Pancreas (tissue), 10 donors: ENCODE measurements at regions not wholly inside any gene's neighbourhood (a gene's known extent, or its start where the extent isn't known, plus 50 kb on each side); places are given as distances from the start of the nearest gene placed in this dataset.

Experiments
- ATAC-seq, 4 donors: fragments of 200-7000 bp; cut with Tn5 transposase; one replicate each; pipeline versions ENCODE4 v1.8.0 to v1.9.1; 2020; ENCODE audit warnings: mild to moderate bottlenecking in 4 of 4, moderate library complexity in 4 of 4
- DNase-seq, 6 donors: peaks; one replicate each; pipeline ENCODE4 v3.0.0-alpha.2; 2020
- FAIRE-seq: peaks from 2 replicates; lab custom pipeline; 2012; peaks lifted over from hg19 to GRCh38; lab: Jason Lieb, UNC
- H3K27ac ChIP-seq, 4 donors: fragments of 200-600 bp; sonication (generic); 1 replicate in 3 of 4; 2 replicates in 1 of 4; pipeline versions ENCODE4 v1.5.0 to v1.8.0; 2020
- H3K27me3 ChIP-seq, 4 donors: fragments of 200-600 bp; one replicate each; pipeline ENCODE4 v1.8.0; 2021
- H3K36me3 ChIP-seq, 3 donors: fragments of 200-600 bp; sonication (generic) in 1 of 3; one replicate each; pipeline versions ENCODE4 v1.5.0 to v1.8.0; 2020 to 2021
- H3K4me1 ChIP-seq, 3 donors: fragments of 200-600 bp; one replicate each; pipeline ENCODE4 v1.8.0; 2021
- H3K4me3 ChIP-seq, 4 donors: fragments of 200-600 bp; sonication (generic) in 2 of 4; one replicate each; pipeline versions ENCODE4 v1.5.0 to v1.8.0; 2020 to 2021
- H3K9me3 ChIP-seq, 4 donors: fragments of 200-600 bp; one replicate each; pipeline ENCODE4 v1.8.0; 2021
- WGBS, 2 donors: extraction: QIAGEN DNeasy Blood & Tissue Kit; methylation state at CpG; one replicate each; pipeline ENCODE4 v1.1.7; 2013; 5-methylcytosine and 5-hydroxymethylcytosine counted together
- intact Hi-C, 3 donors: fragments of 100-400 bp; cut with DNase I; formaldehyde crosslinking; loops; one replicate each; pipeline versions ENCODE4 v1.11.1 to v1.14.2; 2022
- TF ChIP-seq, protein P1 (sequence below), 4 donors: fragments of 200-600 bp; sonication (generic) in 3 of 4; IDR thresholded peaks; one replicate each; pipeline versions ENCODE4 v1.5.0 to v1.8.0; 2021; ENCODE audit warnings: antibody characterized with exemption in 4 of 4
- donor health status: healthy with polysubstance abuse.
- donor health status: DM: no; HTN: no; CAD: no; lungs with moderate emphysema.
- donor health status: DM: no; HTN: no; CAD: no.
- donor health status: control.
- donor health status: control.
- donor health status: Bipolar disorder and iron deficiency.
- donor health status: DM: yes; HTN: yes; CAD: no.
- donor health status: DM: no; HTN: no; CAD: no.
- donor health status: DM: no; HTN: no; CAD: no.
- donor health status: DM: yes; HTN: yes; CAD: no.

GRCh38 chr1:172764378-172764777 is 105.5 kb downstream of the FASLG start:
- ATAC-seq (no peak), DNase-seq (peak in 1 of 6 donors; percentile 24), FAIRE-seq (no peak)
- TF ChIP-seq, protein P1, sequence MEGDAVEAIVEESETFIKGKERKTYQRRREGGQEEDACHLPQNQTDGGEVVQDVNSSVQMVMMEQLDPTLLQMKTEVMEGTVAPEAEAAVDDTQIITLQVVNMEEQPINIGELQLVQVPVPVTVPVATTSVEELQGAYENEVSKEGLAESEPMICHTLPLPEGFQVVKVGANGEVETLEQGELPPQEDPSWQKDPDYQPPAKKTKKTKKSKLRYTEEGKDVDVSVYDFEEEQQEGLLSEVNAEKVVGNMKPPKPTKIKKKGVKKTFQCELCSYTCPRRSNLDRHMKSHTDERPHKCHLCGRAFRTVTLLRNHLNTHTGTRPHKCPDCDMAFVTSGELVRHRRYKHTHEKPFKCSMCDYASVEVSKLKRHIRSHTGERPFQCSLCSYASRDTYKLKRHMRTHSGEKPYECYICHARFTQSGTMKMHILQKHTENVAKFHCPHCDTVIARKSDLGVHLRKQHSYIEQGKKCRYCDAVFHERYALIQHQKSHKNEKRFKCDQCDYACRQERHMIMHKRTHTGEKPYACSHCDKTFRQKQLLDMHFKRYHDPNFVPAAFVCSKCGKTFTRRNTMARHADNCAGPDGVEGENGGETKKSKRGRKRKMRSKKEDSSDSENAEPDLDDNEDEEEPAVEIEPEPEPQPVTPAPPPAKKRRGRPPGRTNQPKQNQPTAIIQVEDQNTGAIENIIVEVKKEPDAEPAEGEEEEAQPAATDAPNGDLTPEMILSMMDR (IDR thresholded peaks at IDR 0.05), result no peak
- no peaks in the 10 kb centered on the region for H3K4me1 ChIP-seq
- H3K4me3 ChIP-seq, result no peak overlapping the region
- H3K9me3 ChIP-seq, result no peaks in the 10 kb centered on the region
- 49 to 50% methylated on average over 3 of the region's 3 CpGs for WGBS, 2 donors
- intact Hi-C loops, result no loop called here
- H3K27me3 ChIP-seq, result no peaks in the 10 kb centered on the region
- H3K36me3 ChIP-seq, result no peaks in the 10 kb centered on the region
- no peak overlapping the region for H3K27ac ChIP-seq

- Histone ChIP-seq H3K4me3 (no peak overlapping the region), H3K9me3 (no peaks in the 10 kb centered on the region), H3K27ac (no peak overlapping the region), H3K4me1 (no peaks in the 10 kb centered on the region), H3K27me3 (no peaks in the 10 kb centered on the region), H3K36me3 (no peaks in the 10 kb centered on the region)
- TF ChIP-seq, protein P1 (IDR thresholded peaks at IDR 0.05), result no peak
- WGBS, 2 donors, result 80 to 90% methylated on average over 4 of the region's 4 CpGs
- intact Hi-C loops, result no loop called here
- FAIRE-seq (no peak), ATAC-seq (peak in 2 of 4 donors; percentile 67 to 75), DNase-seq (peak in 1 of 6 donors; percentile 20)
Observed at GRCh38 chr1:172766462-172766861, 107.6 kb downstream of the FASLG start.

- WGBS, 2 donors, result 65 to 75% methylated on average over 1 of the region's 1 CpG
- no peaks in the 10 kb centered on the region for H3K9me3 ChIP-seq
- H3K27me3 ChIP-seq, result no peaks in the 10 kb centered on the region
- H3K4me3 ChIP-seq, result no peak overlapping the region
- H3K27ac ChIP-seq, result no peak overlapping the region
- ATAC-seq, result peak in 1 of 4 donors; percentile 54
- intact Hi-C loops, result no loop called here
- TF ChIP-seq, protein P1 (IDR thresholded peaks at IDR 0.05), result no peak
- DNase-seq, result no peak
- FAIRE-seq, result no peak
- no peaks in the 10 kb centered on the region for H3K36me3 ChIP-seq
- no peaks in the 10 kb centered on the region for H3K4me1 ChIP-seq
Observed at GRCh38 chr1:172770071-172770470, 111.2 kb downstream of the FASLG start.

- Histone ChIP-seq H3K36me3 (no peaks in the 10 kb centered on the region), H3K4me1 (no peaks in the 10 kb centered on the region), H3K27ac (no peak overlapping the region), H3K4me3 (no peak overlapping the region), H3K27me3 (no peaks in the 10 kb centered on the region), H3K9me3 (no peaks in the 10 kb centered on the region)
- TF ChIP-seq, protein P1 (IDR thresholded peaks at IDR 0.05), result no peak
- FAIRE-seq, result no peak
- no peak for ATAC-seq
- no peak for DNase-seq
- intact Hi-C loops, result no loop called here
- 79 to 86% methylated on average over 3 of the region's 3 CpGs for WGBS, 2 donors
Observed at GRCh38 chr1:172774561-172774960, 115.7 kb downstream of the FASLG start.

DNA sequence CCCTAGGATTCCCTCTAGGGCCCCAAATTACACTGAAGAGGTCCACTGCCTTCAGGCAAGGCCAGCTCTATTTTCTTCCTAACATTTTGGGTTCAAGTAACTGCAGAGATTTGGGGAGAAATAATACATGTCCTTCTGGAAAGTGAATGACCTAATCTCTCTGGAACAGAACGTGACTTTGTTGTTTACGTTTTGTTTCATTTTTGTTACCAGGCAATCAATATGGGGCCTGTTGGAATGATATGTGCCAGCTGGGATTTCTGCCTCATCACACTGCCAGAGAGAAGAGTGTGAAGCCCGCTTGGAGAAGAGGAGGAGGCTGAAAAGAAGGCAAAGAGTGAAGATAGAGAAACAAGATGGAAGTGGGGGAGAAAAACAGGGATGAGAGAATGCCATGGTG is 116.7 kb downstream of the FASLG start:
- no peak for FAIRE-seq
- no peak overlapping the region for H3K4me3 ChIP-seq
- H3K9me3 ChIP-seq, result no peaks in the 10 kb centered on the region
- no peaks in the 10 kb centered on the region for H3K36me3 ChIP-seq
- H3K4me1 ChIP-seq, result no peaks in the 10 kb centered on the region
- no peak for DNase-seq
- intact Hi-C loops, result no loop called here
- ATAC-seq, result no peak
- WGBS, 2 donors, result 51 to 52% methylated on average over 3 of the region's 3 CpGs
- TF ChIP-seq, protein P1 (IDR thresholded peaks at IDR 0.05), result no peak
- H3K27ac ChIP-seq, result no peak overlapping the region
- H3K27me3 ChIP-seq, result no peaks in the 10 kb centered on the region
